B cell (primary cell): ENCODE measurements at regions not wholly inside any gene's neighbourhood (a gene's known extent, or its start where the extent isn't known, plus 50 kb on each side); places are given as distances from the start of the nearest gene placed in this dataset.

ENCODE experiments used
- ATAC-seq: fragments of 200-7000 bp; cut with Tn5 transposase; one replicate; pipeline ENCODE4 v1.10.0; 2021; ENCODE audit warnings: low read depth, mild to moderate bottlenecking, moderate number of reproducible peaks, moderate library complexity
- CTCF ChIA-PET: fragments of 350-600 bp; sonication (Branson Sonifier 250); formaldehyde crosslinking; loops from one replicate; lab custom pipeline; 2021; ENCODE audit warnings: antibody characterized with exemption, inconsistent platforms; lab: Charles Lee
- POLR2A ChIA-PET: fragments of 350-600 bp; sonication (Branson Sonifier 250); formaldehyde crosslinking; loops from one replicate; lab custom pipeline; 2021; ENCODE audit warnings: antibody characterized with exemption; lab: Charles Lee
- DNase-seq: peaks from one replicate; pipeline ENCODE4 v3.0.0; 2013
- H2AFZ ChIP-seq: 2 replicates; pipeline ENCODE4 v1.6.1; 2012; ENCODE audit warnings: mild to moderate bottlenecking, low read depth, low read length; ENCODE audit not compliant: insufficient read depth, poor library complexity, severe bottlenecking
- H3K27ac ChIP-seq, 2 donors: 1 replicate in 1 of 2; 2 replicates in 1 of 2; pipeline ENCODE4 v1.5.1; 2012 to 2013; ENCODE audit warnings: low read length in 2 of 2, mild to moderate bottlenecking in 2 of 2, moderate library complexity in 1 of 2
- H3K27me3 ChIP-seq, 4 experiments: fragments of 200-600 bp in 1 of 4; sonication (generic) in 1 of 4; replicated peaks in 1 of 4; 1 replicate in 2 of 4; 2 replicates in 2 of 4; pipeline versions ENCODE4 v1.6.1 to v1.7.0; 2013 to 2016; ENCODE audit warnings: low read length in 3 of 4, mild to moderate bottlenecking in 2 of 4, mixed read lengths in 1 of 4, moderate library complexity in 1 of 4; ENCODE audit not compliant: insufficient read depth in 4 of 4, control insufficient read depth in 3 of 4; ENCODE audit errors: control extremely low read depth in 1 of 4
- H3K36me3 ChIP-seq, 2 experiments: replicated peaks in 1 of 2; 1 replicate in 1 of 2; 2 replicates in 1 of 2; pipeline versions ENCODE4 v1.6.1 to v1.7.1; 2013; ENCODE audit warnings: low read length in 1 of 2; ENCODE audit not compliant: insufficient read depth in 2 of 2, control insufficient read depth in 1 of 2; ENCODE audit errors: control extremely low read depth in 1 of 2, extremely low read depth in 1 of 2
- H3K4me1 ChIP-seq, 2 donors: fragments of 200-600 bp in 1 of 2; sonication (generic) in 1 of 2; 1 replicate in 1 of 2; 2 replicates in 1 of 2; pipeline versions ENCODE4 v1.5.1 to v1.6.1; 2013 to 2017; ENCODE audit warnings: low read length in 2 of 2; ENCODE audit not compliant: control insufficient read depth in 2 of 2, insufficient read depth in 2 of 2
- H3K4me2 ChIP-seq: replicated peaks from 2 replicates; pipeline ENCODE3; 2012; ENCODE audit warnings: mild to moderate bottlenecking, low read depth, low read length; ENCODE audit not compliant: poor library complexity, severe bottlenecking
- H3K4me3 ChIP-seq, 5 experiments: fragments of 200-600 bp in 1 of 5; sonication (generic) in 1 of 5; 1 replicate in 3 of 5; 2 replicates in 2 of 5; pipeline versions ENCODE4 v1.5.1 to v1.7.0; 2011 to 2016; ENCODE audit warnings: low read length in 4 of 5, mild to moderate bottlenecking in 4 of 5, low read depth in 2 of 5, control low read depth in 1 of 5, moderate library complexity in 1 of 5; ENCODE audit not compliant: insufficient read depth in 1 of 5; ENCODE audit errors: control extremely low read depth in 1 of 5, extremely low read depth in 1 of 5
- H3K79me2 ChIP-seq: fragments of 200-600 bp; sonication (generic); one replicate; pipeline ENCODE4 v1.6.0; 2016; ENCODE audit warnings: low read length; ENCODE audit not compliant: control insufficient read depth, insufficient read depth
- H3K9ac ChIP-seq: fragments of 200-600 bp; sonication (generic); 2 replicates; pipeline ENCODE4 v1.6.1; 2017; ENCODE audit warnings: mild to moderate bottlenecking, low read length, moderate library complexity
- H3K9me3 ChIP-seq, 3 donors: one replicate each; pipeline versions ENCODE4 v1.6.1 to v1.7.1; 2013; ENCODE audit warnings: low read length in 2 of 3; ENCODE audit not compliant: control insufficient read depth in 2 of 3, insufficient read depth in 1 of 3; ENCODE audit errors: control extremely low read depth in 1 of 3
- H4K20me1 ChIP-seq: 2 replicates; pipeline ENCODE4 v1.6.0; 2012; ENCODE audit warnings: mild to moderate bottlenecking, low read length; ENCODE audit not compliant: insufficient read depth, control insufficient read depth, poor library complexity, severe bottlenecking
- H3K27ac Mint-ChIP-seq: one replicate; pipeline ENCODE4 v1.8.0; 2021; ENCODE audit warnings: mixed read lengths
- H3K27me3 Mint-ChIP-seq: one replicate; pipeline ENCODE4 v1.8.0; 2021; ENCODE audit warnings: mixed read lengths
- H3K4me1 Mint-ChIP-seq: one replicate; pipeline ENCODE4 v1.8.0; 2021; ENCODE audit warnings: mixed read lengths
- H3K4me3 Mint-ChIP-seq: one replicate; pipeline ENCODE4 v1.8.0; 2021; ENCODE audit warnings: mixed read lengths
- H3K9me3 Mint-ChIP-seq: one replicate; pipeline ENCODE4 v1.8.0; 2022; ENCODE audit warnings: mixed read lengths; ENCODE audit not compliant: insufficient read depth
- CTCF ChIP-seq: fragments of 200-600 bp; IDR thresholded peaks from one replicate; pipeline ENCODE4 v1.8.0; 2022; ENCODE audit warnings: antibody characterized with exemption, mild to moderate bottlenecking
- EZH2 ChIP-seq: IDR thresholded peaks from 2 replicates; pipeline ENCODE4 v1.6.1; 2012; ENCODE audit warnings: borderline replicate concordance, low read depth, mild to moderate bottlenecking, moderate library complexity, low read length; ENCODE audit not compliant: insufficient read depth, poor library complexity, severe bottlenecking
- WGBS: methylation state at CpG from one replicate; pipeline ENCODE4 v1.1.5; 2013; ENCODE audit warnings: missing lambda C conversion rate; ENCODE audit not compliant: insufficient coverage; 5-methylcytosine and 5-hydroxymethylcytosine counted together
- intact Hi-C: fragments of 100-400 bp; cut with micrococcal nuclease; formaldehyde crosslinking; loops from one replicate; pipeline ENCODE4 v1.10.0; 2022

DNA sequence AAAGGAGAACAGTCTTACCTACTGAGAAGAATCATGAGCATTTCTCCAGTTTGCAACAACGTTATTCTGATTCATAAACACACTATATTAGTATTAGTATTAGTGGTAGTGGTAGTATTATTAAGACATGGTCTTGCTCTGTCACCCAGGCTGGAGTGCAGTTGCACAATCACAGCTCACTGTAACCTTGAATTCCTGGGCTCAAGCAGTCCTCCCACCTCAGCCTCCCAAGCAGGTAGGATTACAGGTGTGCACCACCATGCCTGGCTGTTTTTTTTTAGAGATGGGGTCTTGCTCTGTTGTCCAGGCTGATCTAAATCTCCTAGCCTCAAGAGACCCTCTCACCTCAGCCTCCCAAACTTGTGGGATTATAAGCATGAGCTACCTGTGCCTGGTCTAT lies 363.5 kb downstream of the SAMD5 start:
- POLR2A ChIA-PET = no interaction called here
- Histone ChIP-seq H3K4me1 (no peaks in the 10 kb centered on the region), H3K9ac (no peak overlapping the region), H3K27ac (no peak overlapping the region), H2AFZ (no peak overlapping the region), H4K20me1 (no peaks in the 10 kb centered on the region), H3K4me3 (no peak overlapping the region), H3K4me2 (no peak overlapping the region), H3K27me3 (no peaks in the 10 kb centered on the region), H3K36me3 (no peaks in the 10 kb centered on the region), H3K9me3 (no peaks in the 10 kb centered on the region), H3K79me2 (no peaks in the 10 kb centered on the region)
- TF ChIP-seq EZH2 = no peak
- TF ChIP-seq CTCF = no peak
- Mint-ChIP-seq H3K27me3 (no peaks in the 10 kb centered on the region), H3K4me3 (no peak overlapping the region), H3K4me1 (no peaks in the 10 kb centered on the region), H3K27ac (no peak overlapping the region), H3K9me3 (no peaks in the 10 kb centered on the region)
- DNase-seq (no peak), ATAC-seq (no peak)
- intact Hi-C loops = no loop called here
- CTCF ChIA-PET = no interaction called here
- WGBS = no CpG with 5 or more reads among the region's 1 CpG

GRCh38 chr6:147873816-147874215 lies 365.3 kb downstream of the SAMD5 start:
- Histone ChIP-seq H2AFZ (no peak overlapping the region), H3K79me2 (no peaks in the 10 kb centered on the region), H3K4me2 (no peak overlapping the region), H3K27ac (no peak overlapping the region), H3K36me3 (no peaks in the 10 kb centered on the region), H4K20me1 (no peaks in the 10 kb centered on the region), H3K27me3 (no peaks in the 10 kb centered on the region), H3K4me1 (no peaks in the 10 kb centered on the region), H3K9me3 (no peaks in the 10 kb centered on the region), H3K4me3 (no peak overlapping the region), H3K9ac (no peak overlapping the region)
- intact Hi-C loops = no loop called here
- no peak overlapping the region for H3K4me3 Mint-ChIP-seq
- H3K27ac Mint-ChIP-seq = no peak overlapping the region
- no peaks in the 10 kb centered on the region for H3K4me1 Mint-ChIP-seq
- no peaks in the 10 kb centered on the region for H3K27me3 Mint-ChIP-seq
- POLR2A ChIA-PET = no interaction called here
- DNase-seq = no peak
- CTCF ChIA-PET = no interaction called here
- TF ChIP-seq CTCF = no peak
- no peak for TF ChIP-seq EZH2
- no peaks in the 10 kb centered on the region for H3K9me3 Mint-ChIP-seq
- no peak for ATAC-seq
